ENCODE measurements at regions not wholly inside any gene's neighbourhood (a gene's known extent, or its start where the extent isn't known, plus 50 kb on each side); places are given as distances from the start of the nearest gene placed in this dataset.

- Histone ChIP-seq H3K23ac (ENCODE audit: insufficient read length, low read depth, low read length) (no peak overlapping the region), H2AK5ac (ENCODE audit: insufficient read length, low read length) (no peak overlapping the region), H2BK5ac (ENCODE audit: insufficient read length, low read length) (no peak overlapping the region), H2BK15ac (ENCODE audit: low read depth, low read length) (no peak overlapping the region), H4K5ac (ENCODE audit: insufficient read length, low read depth, low read length) (no peak overlapping the region), H2BK20ac (ENCODE audit: low read depth, low read length, poor library complexity, severe bottlenecking) (no peak overlapping the region), H3K79me2 (ENCODE audit: insufficient read depth, low read length) (no peaks in the 10 kb centered on the region), H3K56ac (ENCODE audit: insufficient read length, low read depth, low read length) (no peak overlapping the region), H2BK120ac (ENCODE audit: low read depth, low read length, poor library complexity, severe bottlenecking) (no peak overlapping the region), H3T11ph (ENCODE audit: low read length) (no peak overlapping the region), H3K27me3 (ENCODE audit: insufficient read depth, low read length) (no peaks in the 10 kb centered on the region), H4K8ac (replicated peaks; ENCODE audit: insufficient read length, low read depth, low read length) (no peak overlapping the region), H2AFZ (ENCODE audit: low read length) (no peak overlapping the region), H3K9ac (ENCODE audit: extremely low read depth, insufficient read length, low read length) (no peak overlapping the region), H4K91ac (ENCODE audit: insufficient read length, low read depth, low read length) (no peak overlapping the region), H3K4ac (ENCODE audit: low read depth, low read length) (no peak overlapping the region), H3K27ac (ENCODE audit: insufficient read length, low read depth, low read length) (no peak overlapping the region), H3K4me2 (ENCODE audit: insufficient read depth, insufficient read length, low read length) (no peak overlapping the region), H4K20me1 (ENCODE audit: control insufficient read depth, insufficient read depth, insufficient read length) (no peaks in the 10 kb centered on the region), H2BK12ac (ENCODE audit: insufficient read length, low read depth, low read length) (no peak overlapping the region), H3K14ac (ENCODE audit: insufficient read depth, low read length) (no peak overlapping the region), H3K18ac (ENCODE audit: insufficient read length, low read depth, low read length) (no peak overlapping the region), H3K9me3 (ENCODE audit: control insufficient read depth, low read depth, low read length) (no peaks in the 10 kb centered on the region), H3K79me1 (ENCODE audit: insufficient read depth, low read depth, low read length, poor library complexity, severe bottlenecking) (no peaks in the 10 kb centered on the region), H3K23me2 (ENCODE audit: insufficient read length, low read depth, low read length, poor library complexity, severe bottlenecking) (no peaks in the 10 kb centered on the region), H3K4me1 (ENCODE audit: insufficient read depth, low read length) (no peaks in the 10 kb centered on the region)
- DNase-seq = no peak
- H3K36me3 Mint-ChIP-seq (ENCODE audit: insufficient read depth in 1 of 3, low read depth in 3 of 3) = peaks cover 0 to 3% (median 0%) of the 10 kb centered on the region in 3 experiments; a peak in 1 of 7 replicates
- no peaks in the 10 kb centered on the region for H3K27me3 Mint-ChIP-seq (ENCODE audit: low read depth)
- TF ChIP-seq CTCF (conservative IDR thresholded peaks at IDR 0.05) = no peak
- H3K4me3 Mint-ChIP-seq = no peak overlapping the region
- H3K4me1 Mint-ChIP-seq = no peaks in the 10 kb centered on the region
- H3K9me3 Mint-ChIP-seq = peaks cover 0 to 5% of the 10 kb centered on the region in 2 experiments; a peak in 2 of 5 replicates
- H3K27ac Mint-ChIP-seq = no peak overlapping the region
- 100% methylated on average over 2 of the region's 8 CpGs for WGBS (ENCODE audit: extremely low coverage, insufficient read length, low lambda C conversion rate)
These were observed 1012.8 kb downstream of the ROBO2 start for GRCh38 chr3:78052746-78053145.
